ENCODE measurements at regions not wholly inside any gene's neighbourhood (a gene's known extent, or its start where the extent isn't known, plus 50 kb on each side); places are given as distances from the start of the nearest gene placed in this dataset.

DNA sequence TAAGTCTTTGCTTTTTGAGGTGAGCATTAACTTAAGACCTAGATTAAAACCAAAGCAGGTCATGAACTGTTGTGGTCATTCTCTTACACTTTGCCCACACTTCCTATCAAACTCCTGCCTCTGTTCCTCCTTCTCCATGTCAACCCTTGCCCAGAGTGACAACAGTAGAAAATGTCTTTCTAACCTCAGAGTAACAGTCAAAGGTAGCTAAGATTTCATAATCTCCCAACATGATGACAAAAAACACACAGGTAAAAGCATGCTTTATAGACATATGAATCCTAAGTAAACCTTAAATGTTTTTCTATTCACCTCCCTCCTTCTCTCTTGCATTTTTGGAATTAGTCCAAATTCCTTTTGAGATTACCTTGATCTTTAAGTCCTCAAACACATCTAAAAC, 422.3 kb downstream of the SPATA31D1 start:
- H3K27me3 Mint-ChIP-seq (ENCODE audit: low read depth, poor library complexity), result peaks cover 3% of the 10 kb centered on the region
- no peak overlapping the region for H3K4me3 Mint-ChIP-seq
- peaks cover 6% of the 10 kb centered on the region for H3K36me3 Mint-ChIP-seq (ENCODE audit: low read depth)
- TF ChIP-seq CTCF (IDR thresholded peaks at IDR 0.05), result no peak
- DNase-seq, result no peak
- peaks cover 15% of the 10 kb centered on the region for H3K9me3 Mint-ChIP-seq
- H3K4me1 Mint-ChIP-seq, result peaks cover 5% of the 10 kb centered on the region
- no peak overlapping the region for H3K27ac Mint-ChIP-seq

DNA sequence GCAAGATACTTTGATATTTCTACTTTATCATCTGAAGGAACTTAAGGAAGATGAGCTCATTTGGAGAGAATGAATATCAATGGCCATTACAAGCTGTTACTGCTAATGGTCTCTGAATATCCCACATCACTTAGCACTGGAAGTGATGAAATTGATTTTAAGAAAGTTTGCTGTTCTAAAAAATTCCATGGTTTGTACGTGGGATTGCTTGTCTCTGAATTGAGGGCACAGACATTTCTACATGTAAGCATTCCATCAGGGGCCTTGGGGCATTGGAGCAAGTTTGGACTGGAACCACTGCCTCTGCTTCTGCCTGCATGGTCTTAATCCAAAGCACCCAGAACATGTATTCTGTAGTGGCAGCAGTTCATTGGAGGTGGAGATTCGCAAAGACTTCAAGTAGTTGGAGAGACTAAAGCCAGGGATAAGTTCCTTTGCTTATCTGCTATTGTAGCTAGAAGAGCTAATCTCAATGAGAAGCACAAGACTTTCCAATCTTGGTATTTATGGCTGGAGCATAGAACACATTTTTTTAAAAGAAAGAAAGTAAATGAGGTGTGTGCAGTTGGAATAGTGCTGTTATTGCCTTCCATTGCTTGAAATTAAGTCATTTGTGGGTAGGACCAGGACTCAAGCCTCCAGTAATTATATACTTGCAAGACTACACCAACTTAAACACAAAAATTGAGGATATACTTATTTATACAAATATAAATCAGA, 424.2 kb downstream of the SPATA31D1 start:
- Mint-ChIP-seq H3K36me3 (ENCODE audit: low read depth) (peaks cover 6% of the 10 kb centered on the region), H3K9me3 (peaks cover 15% of the 10 kb centered on the region), H3K27ac (no peak overlapping the region)

DNA sequence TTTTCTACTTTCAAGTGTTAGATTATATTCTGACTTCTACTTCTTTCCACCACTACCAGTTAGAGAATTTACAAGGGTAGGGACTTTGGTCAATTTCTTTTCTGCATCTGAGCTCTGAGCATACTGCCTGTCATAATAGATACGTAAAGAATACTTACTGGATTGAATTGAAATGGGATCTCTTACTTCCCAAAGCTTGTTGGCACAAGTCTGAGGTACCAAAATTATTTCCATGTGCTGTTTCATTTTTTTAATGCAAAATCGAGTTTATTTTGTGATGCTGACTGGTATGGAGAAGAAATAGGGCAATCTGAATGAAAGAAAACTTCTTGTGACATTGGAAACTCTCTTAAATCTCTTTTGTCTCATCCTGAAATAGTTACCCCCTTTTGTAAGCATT, 428.9 kb downstream of the SPATA31D1 start:
- H3K4me3 Mint-ChIP-seq, result no peak overlapping the region
- no peaks in the 10 kb centered on the region for H3K4me1 Mint-ChIP-seq
- no peak overlapping the region for H3K27ac Mint-ChIP-seq
- no peak for TF ChIP-seq CTCF (IDR thresholded peaks at IDR 0.05)
- peaks cover 6% of the 10 kb centered on the region for H3K36me3 Mint-ChIP-seq (ENCODE audit: low read depth)
- DNase-seq, result no peak
- no peaks in the 10 kb centered on the region for H3K27me3 Mint-ChIP-seq (ENCODE audit: low read depth, poor library complexity)
- H3K9me3 Mint-ChIP-seq, result peaks cover 26% of the 10 kb centered on the region

More for the DNA sequence above, 424.2 kb downstream of the SPATA31D1 start:
- Mint-ChIP-seq H3K4me3 (no peak overlapping the region), H3K27me3 (ENCODE audit: low read depth, poor library complexity) (peaks cover 3% of the 10 kb centered on the region), H3K4me1 (no peaks in the 10 kb centered on the region)
- TF ChIP-seq CTCF (IDR thresholded peaks at IDR 0.05), result no peak
- no peak for DNase-seq

- TF ChIP-seq CTCF (IDR thresholded peaks at IDR 0.05), result no peak
- DNase-seq, result no peak
- Mint-ChIP-seq H3K4me1 (no peaks in the 10 kb centered on the region), H3K4me3 (no peak overlapping the region), H3K27me3 (ENCODE audit: low read depth, poor library complexity) (no peaks in the 10 kb centered on the region), H3K36me3 (ENCODE audit: low read depth) (peaks cover 6% of the 10 kb centered on the region), H3K9me3 (peaks cover 29% of the 10 kb centered on the region), H3K27ac (no peak overlapping the region)
These were observed 429.8 kb downstream of the SPATA31D1 start for GRCh38 chr9:82418334-82418733.

DNA sequence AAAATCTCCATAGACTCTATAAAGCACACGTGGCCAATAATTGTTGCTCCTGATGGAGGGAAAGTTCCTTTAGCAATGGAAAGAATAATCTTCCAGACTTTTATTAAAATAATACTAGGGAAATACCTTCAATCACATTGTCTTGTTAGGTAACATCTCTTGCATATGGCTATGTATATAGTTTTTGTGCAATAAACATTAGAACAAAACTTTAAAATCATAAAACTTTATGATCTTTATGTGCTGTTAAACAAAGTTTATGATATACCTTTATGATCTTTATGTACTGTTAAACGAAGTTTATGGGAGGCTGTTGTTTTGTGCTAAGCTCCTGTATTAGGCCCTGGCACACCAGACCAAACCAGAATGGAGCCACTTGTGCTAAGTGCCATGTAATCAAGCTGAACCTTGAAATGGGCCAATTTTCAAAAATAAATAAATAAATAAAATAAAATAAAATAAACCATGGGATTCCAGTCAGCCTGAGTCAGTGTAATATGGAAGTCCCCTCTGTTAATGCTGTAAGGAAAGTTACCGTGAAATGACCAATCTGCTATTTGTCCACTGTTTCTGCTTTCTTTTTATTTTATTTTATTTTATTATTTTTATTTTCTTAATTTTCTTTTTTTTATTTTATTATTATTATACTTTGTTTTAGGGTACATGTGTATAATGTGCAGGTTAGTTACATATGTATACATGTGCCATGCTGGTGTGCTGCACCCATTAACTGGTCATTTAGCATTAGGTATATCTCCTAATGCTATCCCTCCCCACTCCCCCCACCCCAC, 431.3 kb downstream of the SPATA31D1 start:
- no peak for TF ChIP-seq CTCF (IDR thresholded peaks at IDR 0.05)
- no peaks in the 10 kb centered on the region for H3K27me3 Mint-ChIP-seq (ENCODE audit: low read depth, poor library complexity)
- no peaks in the 10 kb centered on the region for H3K4me1 Mint-ChIP-seq
- H3K4me3 Mint-ChIP-seq, result no peak overlapping the region
- H3K9me3 Mint-ChIP-seq, result peaks cover 15% of the 10 kb centered on the region
- DNase-seq, result no peak
- no peak overlapping the region for H3K27ac Mint-ChIP-seq
- no peaks in the 10 kb centered on the region for H3K36me3 Mint-ChIP-seq (ENCODE audit: low read depth)
